HUDEP-2 (cell line): ENCODE measurements at regions not wholly inside any gene's neighbourhood (a gene's known extent, or its start where the extent isn't known, plus 50 kb on each side); places are given as distances from the start of the nearest gene placed in this dataset.

Source experiments
- DNase-seq, 76 experiments: peaks; one replicate each; lab custom pipeline; 2025; ENCODE audit not compliant: unreplicated experiment in 76 of 76; lab: John Stamatoyannopoulos, UW

GRCh38 chrX:151476604-151477303 is 79.7 kb downstream of the VMA21 start:
- no peak for DNase-seq

DNA sequence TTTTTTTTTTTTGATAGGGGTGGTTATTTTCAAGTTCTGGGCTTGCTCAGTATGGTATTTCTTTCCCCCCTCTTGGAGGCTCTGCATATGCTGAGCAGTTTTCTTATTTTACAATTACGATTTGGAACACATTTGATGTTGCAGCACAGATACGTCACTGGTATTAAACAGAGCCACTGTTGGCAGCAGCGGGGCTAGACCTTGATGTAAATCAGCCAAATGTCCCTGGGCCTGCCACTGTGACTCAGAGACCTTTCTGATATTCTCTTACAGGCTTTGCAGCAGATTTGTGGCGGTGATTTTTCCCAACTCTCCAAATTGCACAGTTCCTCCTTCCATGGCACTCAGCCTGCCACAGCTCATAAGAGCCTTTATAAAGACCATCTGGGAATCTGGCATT is 81.1 kb downstream of the VMA21 start:
- no peak for DNase-seq

- DNase-seq = peak in 36 of 76 experiments; percentile 0 to 35 (median 6)
These were observed 74.8 kb upstream of the PASD1 start for GRCh38 chrX:151488677-151489076.

DNA sequence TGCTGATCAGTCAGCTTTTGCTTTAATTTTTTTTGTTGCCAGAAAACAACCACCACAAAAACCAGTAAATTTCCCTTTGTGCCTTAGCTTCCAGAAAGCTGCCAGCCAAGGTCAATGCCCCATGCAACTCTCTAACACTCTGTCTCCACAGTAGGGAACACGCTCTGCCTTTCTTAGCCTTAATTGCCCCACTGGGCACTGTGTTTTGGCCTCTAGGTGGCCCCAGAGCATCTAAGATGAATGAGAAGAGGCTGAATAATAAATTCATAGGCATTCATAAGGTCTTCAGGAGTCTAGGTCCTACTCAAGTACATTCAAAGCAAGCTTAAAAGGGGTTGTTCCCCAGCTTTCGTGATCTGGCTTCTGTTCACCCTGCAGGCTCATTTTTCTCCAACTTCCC is 57.7 kb upstream of the PASD1 start:
- peak in 61 of 76 experiments; percentile 0 to 61 (median 32) for DNase-seq

- DNase-seq = no peak
These were observed 53.3 kb upstream of the PASD1 start for GRCh38 chrX:151510203-151510602.

GRCh38 chrX:151513472-151513871 is 50.0 kb upstream of the PASD1 start:
- no peak for DNase-seq
